ENCODE measurements at regions not wholly inside any gene's neighbourhood (a gene's known extent, or its start where the extent isn't known, plus 50 kb on each side); places are given as distances from the start of the nearest gene placed in this dataset.

GRCh38 chr4:41360214-41360920, 103.6 kb downstream of the UCHL1 start:
- FAIRE-seq, result no peak

GRCh38 chr4:41360921-41361793, 104.4 kb downstream of the UCHL1 start:
- no peak for FAIRE-seq

GRCh38 chr4:41361794-41362526, 105.2 kb downstream of the UCHL1 start:
- no peak for FAIRE-seq

GRCh38 chr4:41362621-41363383, 106.1 kb downstream of the UCHL1 start:
- no peak for FAIRE-seq

GRCh38 chr4:41363384-41363981, 106.8 kb downstream of the UCHL1 start:
- no peak for FAIRE-seq

- FAIRE-seq, result no peak
Measured at GRCh38 chr4:41364876-41365275, 108.1 kb downstream of the UCHL1 start.

- FAIRE-seq, result no peak
Measured at GRCh38 chr4:41365681-41366080, 109.0 kb downstream of the UCHL1 start.

- no peak for FAIRE-seq
Measured at GRCh38 chr4:41366911-41367517, 110.3 kb downstream of the UCHL1 start.

- peak; percentile 79 for FAIRE-seq
Measured at GRCh38 chr4:41369680-41370079, 113.0 kb downstream of the UCHL1 start.

GRCh38 chr4:41373221-41373620, 116.5 kb downstream of the UCHL1 start:
- no peak for FAIRE-seq

GRCh38 chr4:41374490-41374889, 117.8 kb downstream of the UCHL1 start:
- no peak for FAIRE-seq

- no peak for FAIRE-seq
Measured at GRCh38 chr4:41375561-41375960, 118.8 kb downstream of the UCHL1 start.

- FAIRE-seq, result no peak
Measured at GRCh38 chr4:41377196-41377595, 120.5 kb downstream of the UCHL1 start.

- FAIRE-seq, result no peak
Measured at GRCh38 chr4:41379230-41379629, 122.5 kb downstream of the UCHL1 start.

- FAIRE-seq, result no peak
Measured at GRCh38 chr4:41380511-41381157, 123.9 kb downstream of the UCHL1 start.

- no peak for FAIRE-seq
Measured at GRCh38 chr4:41381384-41381783, 124.7 kb downstream of the UCHL1 start.

GRCh38 chr4:41384992-41385391, 128.3 kb downstream of the UCHL1 start:
- FAIRE-seq, result no peak

- FAIRE-seq, result no peak
Measured at GRCh38 chr4:41385481-41385880, 128.8 kb downstream of the UCHL1 start.

- no peak for FAIRE-seq
Measured at GRCh38 chr4:41388080-41388479, 131.4 kb downstream of the UCHL1 start.

- no peak for FAIRE-seq
Measured at GRCh38 chr4:41389356-41389755, 132.6 kb downstream of the UCHL1 start.

GRCh38 chr4:41390661-41391060, 133.9 kb downstream of the UCHL1 start:
- FAIRE-seq, result no peak

Measured in islet of Langerhans (tissue), 1 donor.